H1 (cell line): ENCODE measurements at regions not wholly inside any gene's neighbourhood (a gene's known extent, or its start where the extent isn't known, plus 50 kb on each side); places are given as distances from the start of the nearest gene placed in this dataset.

Source experiments
- CTCF ChIA-PET: fragments of 300-600 bp; sonication (Branson Sonifier 250); formaldehyde crosslinking; loops from one replicate; lab custom pipeline; 2021; ENCODE audit not compliant: partially characterized antibody; lab: Charles Lee
- POLR2A ChIA-PET: fragments of 300-600 bp; sonication (Branson Sonifier 250); formaldehyde crosslinking; loops from one replicate; lab custom pipeline; 2021; ENCODE audit warnings: inconsistent platforms; ENCODE audit not compliant: partially characterized antibody; lab: Charles Lee
- DNase-seq, 2 experiments: peaks; one replicate each; pipeline versions ENCODE4 v3.0.0 to v3.0.0-alpha.2; 2010 to 2022; ENCODE audit warnings: low spot score in 2 of 2, low read depth in 1 of 2, mixed read lengths in 1 of 2
- FAIRE-seq: peaks from 2 replicates; lab custom pipeline; 2011; peaks lifted over from hg19 to GRCh38; lab: Jason Lieb, UNC
- H2AFZ ChIP-seq: 2 replicates; pipeline ENCODE4 v1.8.1; 2012; ENCODE audit warnings: low read length, inconsistent platforms
- H2AK5ac ChIP-seq: 2 replicates; pipeline ENCODE4 v1.6.1; 2013; ENCODE audit warnings: low read depth, low read length
- H2BK120ac ChIP-seq: replicated peaks from 2 replicates; pipeline ENCODE3; 2013; ENCODE audit warnings: low read depth, low read length, inconsistent platforms
- H2BK12ac ChIP-seq: 2 replicates; pipeline ENCODE4 v1.6.1; 2013; ENCODE audit warnings: low read depth, low read length
- H2BK15ac ChIP-seq: 2 replicates; pipeline ENCODE4 v1.6.1; 2013; ENCODE audit warnings: low read length
- H2BK20ac ChIP-seq: 2 replicates; pipeline ENCODE4 v1.6.1; 2013; ENCODE audit warnings: low read length
- H2BK5ac ChIP-seq: 2 replicates; pipeline ENCODE4 v1.6.1; 2013; ENCODE audit warnings: low read depth, low read length
- H3K14ac ChIP-seq: 2 replicates; pipeline ENCODE4 v1.6.1; 2013; ENCODE audit warnings: inconsistent platforms; ENCODE audit not compliant: insufficient read length
- H3K18ac ChIP-seq: 2 replicates; pipeline ENCODE4 v1.6.1; 2013; ENCODE audit warnings: low read length; ENCODE audit errors: extremely low read depth
- H3K23ac ChIP-seq: 2 replicates; pipeline ENCODE4 v1.6.1; 2013; ENCODE audit warnings: inconsistent platforms; ENCODE audit not compliant: insufficient read length
- H3K23me2 ChIP-seq: 2 replicates; pipeline ENCODE4 v1.6.1; 2013; ENCODE audit warnings: low read depth, low read length
- H3K27ac ChIP-seq: 2 replicates; pipeline ENCODE4 v1.6.1; 2011; ENCODE audit warnings: low read depth, low read length, inconsistent platforms
- H3K27me3 ChIP-seq, 4 experiments: replicated peaks in 1 of 4; 1 replicate in 1 of 4; 2 replicates in 3 of 4; pipeline versions ENCODE4 v1.6.1 to v1.8.1; 2011 to 2013; ENCODE audit warnings: low read length in 3 of 4, mild to moderate bottlenecking in 3 of 4, inconsistent platforms in 2 of 4, mixed read lengths in 2 of 4, moderate library complexity in 1 of 4; ENCODE audit not compliant: control insufficient read depth in 3 of 4, insufficient read depth in 3 of 4; ENCODE audit errors: extremely low read depth in 1 of 4
- H3K36me3 ChIP-seq, 4 experiments: 2 replicates each; pipeline versions ENCODE4 v1.6.1 to v1.8.1; 2011 to 2013; ENCODE audit warnings: mild to moderate bottlenecking in 4 of 4, low read length in 3 of 4, moderate library complexity in 2 of 4, control low read depth in 1 of 4, inconsistent platforms in 1 of 4; ENCODE audit not compliant: insufficient read depth in 4 of 4, control insufficient read depth in 2 of 4
- H3K4ac ChIP-seq: replicated peaks from 2 replicates; pipeline ENCODE3; 2013; ENCODE audit warnings: low read length, low read depth, mixed read lengths, inconsistent platforms; ENCODE audit not compliant: insufficient read length
- H3K4me1 ChIP-seq, 4 experiments: replicated peaks in 1 of 4; 1 replicate in 1 of 4; 2 replicates in 3 of 4; pipeline versions ENCODE4 v1.6.1 to v1.8.1; 2011 to 2013; ENCODE audit warnings: low read length in 3 of 4, inconsistent platforms in 2 of 4, mixed read lengths in 1 of 4; ENCODE audit not compliant: insufficient read depth in 4 of 4, control insufficient read depth in 3 of 4
- H3K4me2 ChIP-seq, 2 experiments: 2 replicates each; pipeline versions ENCODE4 v1.6.1 to v1.8.1; 2011 to 2013; ENCODE audit warnings: low read depth in 2 of 2, low read length in 2 of 2, control low read depth in 1 of 2, inconsistent platforms in 1 of 2, mild to moderate bottlenecking in 1 of 2; ENCODE audit not compliant: insufficient read depth in 1 of 2
- H3K4me3 ChIP-seq, 4 experiments: fragments of 200-600, 300-600 bp in 1 of 4; sonication (generic), shearing (Covaris generic), sonication (Bioruptor Twin) in 1 of 4; 2 replicates each; pipeline versions ENCODE4 v1.5.1 to v1.8.1; 2011 to 2016; ENCODE audit warnings: low read length in 4 of 4, low read depth in 3 of 4, control low read depth in 2 of 4, inconsistent platforms in 2 of 4, mild to moderate bottlenecking in 2 of 4, mixed read lengths in 1 of 4, moderate library complexity in 1 of 4; ENCODE audit not compliant: insufficient read depth in 2 of 4; ENCODE audit errors: extremely low read depth in 1 of 4
- H3K56ac ChIP-seq: replicated peaks from 2 replicates; pipeline ENCODE3; 2013; ENCODE audit warnings: low read depth, mild to moderate bottlenecking, mixed read lengths, low read length, inconsistent platforms; ENCODE audit not compliant: insufficient read length
- H3K79me1 ChIP-seq: 2 replicates; pipeline ENCODE4 v1.6.1; 2013; ENCODE audit warnings: low read depth, low read length, control low read depth
- H3K79me2 ChIP-seq, 2 experiments: 2 replicates each; pipeline versions ENCODE4 v1.6.1 to v1.8.1; 2012 to 2013; ENCODE audit warnings: low read length in 2 of 2, mild to moderate bottlenecking in 2 of 2, inconsistent platforms in 1 of 2; ENCODE audit not compliant: insufficient read depth in 2 of 2, control insufficient read depth in 1 of 2
- H3K9ac ChIP-seq, 4 experiments: replicated peaks in 1 of 4; 1 replicate in 1 of 4; 2 replicates in 3 of 4; pipeline versions ENCODE4 v1.6.1 to v1.8.1; 2011 to 2013; ENCODE audit warnings: low read depth in 3 of 4, low read length in 3 of 4, control low read depth in 2 of 4, mild to moderate bottlenecking in 2 of 4, moderate library complexity in 2 of 4, inconsistent platforms in 1 of 4; ENCODE audit errors: extremely low read depth in 1 of 4
- H3K9me3 ChIP-seq, 2 experiments: 2 replicates each; pipeline versions ENCODE4 v1.6.1 to v1.8.1; 2012 to 2013; ENCODE audit warnings: mild to moderate bottlenecking in 2 of 2, moderate library complexity in 2 of 2, control low read depth in 1 of 2, inconsistent platforms in 1 of 2, low read depth in 1 of 2, low read length in 1 of 2, mixed read lengths in 1 of 2; ENCODE audit not compliant: insufficient read depth in 2 of 2
- H4K20me1 ChIP-seq, 2 experiments: replicated peaks in 1 of 2; 2 replicates each; pipeline versions ENCODE3 to v1.8.1; 2011 to 2013; ENCODE audit warnings: inconsistent platforms in 2 of 2, low read length in 2 of 2, mild to moderate bottlenecking in 1 of 2; ENCODE audit not compliant: insufficient read depth in 2 of 2, control insufficient read depth in 1 of 2
- H4K5ac ChIP-seq: 2 replicates; pipeline ENCODE4 v1.6.1; 2013; ENCODE audit warnings: low read length, low read depth, mixed read lengths, inconsistent platforms; ENCODE audit not compliant: insufficient read length
- H4K8ac ChIP-seq: 2 replicates; pipeline ENCODE4 v1.8.0; 2013; ENCODE audit warnings: mild to moderate bottlenecking, moderate library complexity, low read length, inconsistent platforms; ENCODE audit not compliant: insufficient read depth; ENCODE audit errors: extremely low read depth
- H4K91ac ChIP-seq: replicated peaks from 2 replicates; pipeline ENCODE3; 2013; ENCODE audit warnings: low read length, mixed read lengths, inconsistent platforms; ENCODE audit not compliant: insufficient read length
- GTF2F1 ChIP-seq: IDR thresholded peaks from 2 replicates; pipeline ENCODE4 v1.6.1; 2012; ENCODE audit warnings: low read depth, low read length, improper control_type of control experiment, borderline replicate concordance
- KDM1A ChIP-seq: fragments of 200-600, 300-600 bp; sonication (generic); IDR thresholded peaks from 2 replicates; pipeline ENCODE4 v1.7.1; 2016; ENCODE audit warnings: mild to moderate bottlenecking, low read length, borderline replicate concordance
- KDM4A ChIP-seq: IDR thresholded peaks from one replicate; pipeline ENCODE4 v1.7.1; 2012; ENCODE audit warnings: low read depth, mild to moderate bottlenecking, moderate library complexity, low read length, inconsistent platforms; ENCODE audit not compliant: severe bottlenecking
- RBBP5 ChIP-seq: IDR thresholded peaks from 2 replicates; pipeline ENCODE4 v1.7.1; 2012; ENCODE audit warnings: low read depth, mild to moderate bottlenecking, inconsistent platforms, low read length, moderate library complexity, borderline replicate concordance
- SIRT6 ChIP-seq: IDR thresholded peaks from one replicate; pipeline ENCODE4 v1.7.1; 2012; ENCODE audit warnings: low read length, inconsistent platforms
- TBP ChIP-seq: IDR thresholded peaks from 2 replicates; pipeline ENCODE4 v1.6.1; 2011; ENCODE audit warnings: low read depth, low read length, improper control_type of control experiment
- WGBS, 2 experiments: shearing (Covaris generic) in 1 of 2; methylation state at CpG; one replicate each; pipeline versions ENCODE4 v1.1.6 to v1.1.7; 2013 to 2015; ENCODE audit warnings: low lambda C conversion rate in 2 of 2, mixed read lengths in 2 of 2, inconsistent platforms in 1 of 2, low coverage in 1 of 2, missing lambda C conversion rate in 1 of 2; ENCODE audit not compliant: insufficient replicate concordance in 2 of 2, insufficient coverage in 1 of 2, insufficient read length in 1 of 2; ENCODE audit errors: extremely low coverage in 1 of 2, missing lambda C conversion rate in 1 of 2; 5-methylcytosine and 5-hydroxymethylcytosine counted together
- TF ChIP-seq, protein P1 (sequence below), 3 experiments: IDR thresholded peaks; 1 replicate in 2 of 3; 2 replicates in 1 of 3; pipeline versions ENCODE4 v1.5.1 to v1.6.1; 2011; ENCODE audit warnings: low read length in 3 of 3, mild to moderate bottlenecking in 3 of 3, inconsistent platforms in 2 of 3, low read depth in 1 of 3, moderate library complexity in 1 of 3; ENCODE audit not compliant: insufficient read depth in 1 of 3; ENCODE audit errors: control extremely low read depth in 1 of 3

DNA sequence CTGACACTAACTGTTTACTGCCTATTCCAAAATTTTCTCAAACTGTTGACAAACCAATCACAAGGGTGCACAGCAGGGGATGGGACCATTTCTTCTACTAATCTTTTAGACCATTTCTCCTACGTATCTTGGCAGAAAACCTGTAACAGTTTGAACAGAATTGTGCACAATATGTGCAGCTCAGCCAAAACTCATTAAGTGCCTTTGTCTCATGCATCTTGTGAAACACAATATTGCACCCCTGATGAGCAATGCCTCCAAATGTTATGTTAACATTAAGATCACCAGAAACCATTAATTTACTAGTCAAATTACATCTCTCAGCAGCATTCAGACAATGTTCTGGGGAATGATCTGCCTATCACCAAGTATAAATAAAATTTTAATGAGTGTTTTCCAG, 247.5 kb downstream of the NRIP1 start:
- H2AK5ac ChIP-seq: no peak overlapping the region
- H3K79me1 ChIP-seq: no peaks in the 10 kb centered on the region
- no peak overlapping the region for H3K56ac ChIP-seq
- no peak overlapping the region for H2BK20ac ChIP-seq
- no peak overlapping the region for H4K91ac ChIP-seq
- H3K4me3 ChIP-seq: no peak overlapping the region
- H3K4me2 ChIP-seq: no peak overlapping the region
- no peak overlapping the region for H3K4ac ChIP-seq
- no peak overlapping the region for H3K9ac ChIP-seq
- WGBS, 2 experiments: 90% methylated on average over 1 of the region's 1 CpG; no CpG with 5 or more reads in 1 of the 2 experiments
- H2BK120ac ChIP-seq: no peak overlapping the region
- no peak overlapping the region for H2BK12ac ChIP-seq
- no peak overlapping the region for H3K23ac ChIP-seq
- no peak overlapping the region for H3K14ac ChIP-seq
- DNase-seq (no peak), FAIRE-seq (no peak)
- no peaks in the 10 kb centered on the region for H3K79me2 ChIP-seq
- CTCF ChIA-PET: no interaction called here
- H4K5ac ChIP-seq: no peak overlapping the region
- H2BK15ac ChIP-seq: no peak overlapping the region
- H3K9me3 ChIP-seq: no peaks in the 10 kb centered on the region
- no peak overlapping the region for H3K27ac ChIP-seq
- H2AFZ ChIP-seq: no peak overlapping the region
- POLR2A ChIA-PET: no interaction called here
- no peak overlapping the region for H2BK5ac ChIP-seq
- no peaks in the 10 kb centered on the region; the same call in 1 of the 2 replicates for H3K23me2 ChIP-seq
- no peaks in the 10 kb centered on the region for H3K27me3 ChIP-seq
- H3K18ac ChIP-seq: no peak overlapping the region
- H3K36me3 ChIP-seq: no peaks in the 10 kb centered on the region
- H3K4me1 ChIP-seq: no peaks in the 10 kb centered on the region; a peak in 1 of 7 replicates
- no peak overlapping the region for H4K8ac ChIP-seq
- no peaks in the 10 kb centered on the region for H4K20me1 ChIP-seq
- TF ChIP-seq KDM1A (no peak), RBBP5 (no peak), KDM4A (no peak), SIRT6 (no peak), TBP (no peak), GTF2F1 (no peak)
- TF ChIP-seq, protein P1, sequence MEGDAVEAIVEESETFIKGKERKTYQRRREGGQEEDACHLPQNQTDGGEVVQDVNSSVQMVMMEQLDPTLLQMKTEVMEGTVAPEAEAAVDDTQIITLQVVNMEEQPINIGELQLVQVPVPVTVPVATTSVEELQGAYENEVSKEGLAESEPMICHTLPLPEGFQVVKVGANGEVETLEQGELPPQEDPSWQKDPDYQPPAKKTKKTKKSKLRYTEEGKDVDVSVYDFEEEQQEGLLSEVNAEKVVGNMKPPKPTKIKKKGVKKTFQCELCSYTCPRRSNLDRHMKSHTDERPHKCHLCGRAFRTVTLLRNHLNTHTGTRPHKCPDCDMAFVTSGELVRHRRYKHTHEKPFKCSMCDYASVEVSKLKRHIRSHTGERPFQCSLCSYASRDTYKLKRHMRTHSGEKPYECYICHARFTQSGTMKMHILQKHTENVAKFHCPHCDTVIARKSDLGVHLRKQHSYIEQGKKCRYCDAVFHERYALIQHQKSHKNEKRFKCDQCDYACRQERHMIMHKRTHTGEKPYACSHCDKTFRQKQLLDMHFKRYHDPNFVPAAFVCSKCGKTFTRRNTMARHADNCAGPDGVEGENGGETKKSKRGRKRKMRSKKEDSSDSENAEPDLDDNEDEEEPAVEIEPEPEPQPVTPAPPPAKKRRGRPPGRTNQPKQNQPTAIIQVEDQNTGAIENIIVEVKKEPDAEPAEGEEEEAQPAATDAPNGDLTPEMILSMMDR (IDR thresholded peaks at IDR 0.05; ENCODE audit: control extremely low read depth in 1 of 3, insufficient read depth in 1 of 3, low read depth in 1 of 3, low read length in 3 of 3): no peak
